ENCODE measurements at regions not wholly inside any gene's neighbourhood (a gene's known extent, or its start where the extent isn't known, plus 50 kb on each side); places are given as distances from the start of the nearest gene placed in this dataset.

DNA sequence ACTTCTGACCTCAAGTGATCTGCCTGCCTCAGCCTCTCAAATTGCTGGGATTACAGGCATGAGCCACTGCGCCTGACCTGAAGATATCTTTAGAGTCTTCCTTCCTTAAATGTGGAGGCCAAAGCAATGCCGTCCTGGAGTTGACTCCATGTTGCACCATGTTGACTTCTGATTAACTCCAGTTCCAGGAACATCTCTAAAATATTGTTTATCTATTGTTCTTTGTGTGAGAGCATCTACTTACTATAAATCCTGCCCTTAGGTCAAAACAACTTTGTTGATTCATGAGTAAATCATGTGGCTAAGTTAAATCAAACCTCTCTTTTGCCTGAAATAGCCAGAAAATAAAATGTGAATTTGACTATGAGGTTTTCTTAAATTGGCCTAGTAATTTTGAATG lies 56.6 kb upstream of the CAPRIN1 start (continued):
- TF ChIP-seq CBFB (CRISPR knock-in tag; IDR thresholded peaks at IDR 0.05) (no peak), ARID1B (IDR thresholded peaks at IDR 0.05) (0 out of 2 replicates have a peak, but pooled peaks have one; percentile 19), CEBPB (tag; IDR thresholded peaks at IDR 0.05) (no peak), XRCC4 (IDR thresholded peaks at IDR 0.05; ENCODE audit: extremely low read depth, insufficient read depth, insufficient read length) (no peak), ZNF133 (CRISPR knock-in tag; IDR thresholded peaks at IDR 0.05) (no peak), HNRNPK (IDR thresholded peaks at IDR 0.05; ENCODE audit: low read depth, low read length, poor library complexity, severe bottlenecking) (no peak), MEF2D (tag; conservative IDR thresholded peaks at IDR 0.05; ENCODE audit: low read depth) (no peak), SMARCB1 (IDR thresholded peaks at IDR 0.05; ENCODE audit: insufficient read length, low read depth) (no peak), ZEB2 (IDR thresholded peaks at IDR 0.05) (no peak), FOXJ2 (tag; IDR thresholded peaks at IDR 0.05) (no peak), HDAC2 (IDR thresholded peaks at IDR 0.05) (no peak), SMARCA5 (IDR thresholded peaks at IDR 0.05) (no peak), CBX5 (IDR thresholded peaks at IDR 0.05; ENCODE audit: borderline replicate concordance, low read depth) (no peak), BRD9 (IDR thresholded peaks at IDR 0.05; ENCODE audit: low read depth, partially characterized antibody) (no peak), EWSR1 (IDR thresholded peaks at IDR 0.05; ENCODE audit: borderline replicate concordance, low read depth, partially characterized antibody) (no peak), CTBP1 (IDR thresholded peaks at IDR 0.05; ENCODE audit: borderline replicate concordance) (0 out of 2 replicates have a peak, but pooled peaks have one; percentile 29), YY1 (IDR thresholded peaks at IDR 0.05; ENCODE audit: borderline replicate concordance in 1 of 3, control insufficient read depth in 1 of 3, extremely low read depth in 1 of 3, insufficient read depth in 3 of 3, insufficient read length in 1 of 3, insufficient replicate concordance in 2 of 3, low read depth in 1 of 3, low read length in 2 of 3) (peak in 1 of 3 experiments; percentile 22), BACH1 (tag; IDR thresholded peaks at IDR 0.05) (no peak), CBFA2T3 (IDR thresholded peaks at IDR 0.05) (0 out of 2 replicates have a peak, but pooled peaks have one; percentile 2)
- TF ChIP-seq, protein P1, sequence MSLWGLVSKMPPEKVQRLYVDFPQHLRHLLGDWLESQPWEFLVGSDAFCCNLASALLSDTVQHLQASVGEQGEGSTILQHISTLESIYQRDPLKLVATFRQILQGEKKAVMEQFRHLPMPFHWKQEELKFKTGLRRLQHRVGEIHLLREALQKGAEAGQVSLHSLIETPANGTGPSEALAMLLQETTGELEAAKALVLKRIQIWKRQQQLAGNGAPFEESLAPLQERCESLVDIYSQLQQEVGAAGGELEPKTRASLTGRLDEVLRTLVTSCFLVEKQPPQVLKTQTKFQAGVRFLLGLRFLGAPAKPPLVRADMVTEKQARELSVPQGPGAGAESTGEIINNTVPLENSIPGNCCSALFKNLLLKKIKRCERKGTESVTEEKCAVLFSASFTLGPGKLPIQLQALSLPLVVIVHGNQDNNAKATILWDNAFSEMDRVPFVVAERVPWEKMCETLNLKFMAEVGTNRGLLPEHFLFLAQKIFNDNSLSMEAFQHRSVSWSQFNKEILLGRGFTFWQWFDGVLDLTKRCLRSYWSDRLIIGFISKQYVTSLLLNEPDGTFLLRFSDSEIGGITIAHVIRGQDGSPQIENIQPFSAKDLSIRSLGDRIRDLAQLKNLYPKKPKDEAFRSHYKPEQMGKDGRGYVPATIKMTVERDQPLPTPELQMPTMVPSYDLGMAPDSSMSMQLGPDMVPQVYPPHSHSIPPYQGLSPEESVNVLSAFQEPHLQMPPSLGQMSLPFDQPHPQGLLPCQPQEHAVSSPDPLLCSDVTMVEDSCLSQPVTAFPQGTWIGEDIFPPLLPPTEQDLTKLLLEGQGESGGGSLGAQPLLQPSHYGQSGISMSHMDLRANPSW (CRISPR knock-in tag; IDR thresholded peaks at IDR 0.05) = no peak
- TF ChIP-seq, protein P2, sequence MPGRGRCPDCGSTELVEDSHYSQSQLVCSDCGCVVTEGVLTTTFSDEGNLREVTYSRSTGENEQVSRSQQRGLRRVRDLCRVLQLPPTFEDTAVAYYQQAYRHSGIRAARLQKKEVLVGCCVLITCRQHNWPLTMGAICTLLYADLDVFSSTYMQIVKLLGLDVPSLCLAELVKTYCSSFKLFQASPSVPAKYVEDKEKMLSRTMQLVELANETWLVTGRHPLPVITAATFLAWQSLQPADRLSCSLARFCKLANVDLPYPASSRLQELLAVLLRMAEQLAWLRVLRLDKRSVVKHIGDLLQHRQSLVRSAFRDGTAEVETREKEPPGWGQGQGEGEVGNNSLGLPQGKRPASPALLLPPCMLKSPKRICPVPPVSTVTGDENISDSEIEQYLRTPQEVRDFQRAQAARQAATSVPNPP (IDR thresholded peaks at IDR 0.05; ENCODE audit: borderline replicate concordance, insufficient read depth, insufficient read length) = no peak
- TF ChIP-seq, protein P3, sequence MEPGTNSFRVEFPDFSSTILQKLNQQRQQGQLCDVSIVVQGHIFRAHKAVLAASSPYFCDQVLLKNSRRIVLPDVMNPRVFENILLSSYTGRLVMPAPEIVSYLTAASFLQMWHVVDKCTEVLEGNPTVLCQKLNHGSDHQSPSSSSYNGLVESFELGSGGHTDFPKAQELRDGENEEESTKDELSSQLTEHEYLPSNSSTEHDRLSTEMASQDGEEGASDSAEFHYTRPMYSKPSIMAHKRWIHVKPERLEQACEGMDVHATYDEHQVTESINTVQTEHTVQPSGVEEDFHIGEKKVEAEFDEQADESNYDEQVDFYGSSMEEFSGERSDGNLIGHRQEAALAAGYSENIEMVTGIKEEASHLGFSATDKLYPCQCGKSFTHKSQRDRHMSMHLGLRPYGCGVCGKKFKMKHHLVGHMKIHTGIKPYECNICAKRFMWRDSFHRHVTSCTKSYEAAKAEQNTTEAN (CRISPR knock-in tag; IDR thresholded peaks at IDR 0.05) = no peak

Data from K562 (cell line).